SK-N-SH (cell line): ENCODE measurements at regions not wholly inside any gene's neighbourhood (a gene's known extent, or its start where the extent isn't known, plus 50 kb on each side); places are given as distances from the start of the nearest gene placed in this dataset.

Source experiments
- CHD2 ChIP-seq: fragments of 150-350 bp; IDR thresholded peaks from 2 replicates; pipeline ENCODE4 v1.6.1; 2018; ENCODE audit warnings: low read length; ENCODE audit not compliant: partially characterized antibody
- CTCF ChIP-seq: fragments of 200-600 bp; sonication (generic); IDR thresholded peaks from 2 replicates; pipeline ENCODE4 v1.6.1; 2017; ENCODE audit warnings: antibody characterized with exemption, mild to moderate bottlenecking, moderate library complexity
- ELF1 ChIP-seq: IDR thresholded peaks from 2 replicates; pipeline ENCODE4 v1.4.0; 2012
- EP300 ChIP-seq, 2 experiments: IDR thresholded peaks; 2 replicates each; pipeline versions ENCODE4 v1.4.0 to v1.6.1; 2012; ENCODE audit warnings: borderline replicate concordance in 1 of 2, low read depth in 1 of 2, low read length in 1 of 2
- FOXJ3 ChIP-seq: sonication (generic); formaldehyde crosslinking; IDR thresholded peaks from 2 replicates; pipeline ENCODE4 v1.5.1; 2020; ENCODE audit warnings: mild to moderate bottlenecking, missing genetic modification reagents
- FOXM1 ChIP-seq: IDR thresholded peaks from 2 replicates; pipeline ENCODE4 v1.4.0; 2012; ENCODE audit warnings: low read depth, mild to moderate bottlenecking
- JUND ChIP-seq: IDR thresholded peaks from 2 replicates; pipeline ENCODE4 v1.4.0; 2012
- MAX ChIP-seq: IDR thresholded peaks from 2 replicates; pipeline ENCODE4 v1.4.0; 2012; ENCODE audit warnings: low read depth
- MXI1 ChIP-seq: IDR thresholded peaks from 2 replicates; pipeline ENCODE4 v1.6.1; 2012; ENCODE audit warnings: mild to moderate bottlenecking, low read depth, low read length, improper control_type of control experiment
- PBX3 ChIP-seq: IDR thresholded peaks from 2 replicates; pipeline ENCODE4; 2012
- POLR2AphosphoS5 ChIP-seq: IDR thresholded peaks from 2 replicates; pipeline ENCODE4 v1.6.1; 2012; ENCODE audit warnings: low read depth, low read length
- RFX5 ChIP-seq: IDR thresholded peaks from 2 replicates; pipeline ENCODE4 v1.6.1; 2012; ENCODE audit warnings: mild to moderate bottlenecking, improper control_type of control experiment, low read length
- SIN3A ChIP-seq: IDR thresholded peaks from 2 replicates; pipeline ENCODE4 v1.6.1; 2012; ENCODE audit warnings: low read depth, mild to moderate bottlenecking, low read length, moderate library complexity, borderline replicate concordance

GRCh38 chr1:228957535-228957934 lies 222.3 kb downstream of the RHOU start:
- TF ChIP-seq POLR2AphosphoS5 (no peak), ELF1 (no peak), MXI1 (no peak), EP300 (IDR thresholded peaks at IDR 0.05; ENCODE audit: borderline replicate concordance in 1 of 2, low read depth in 1 of 2, low read length in 1 of 2) (no peak), FOXJ3 (CRISPR knock-in tag) (no peak), RFX5 (no peak), CTCF (no peak), MAX (no peak), SIN3A (no peak), CHD2 (no peak), FOXM1 (no peak), JUND (no peak), PBX3 (no peak)
